ENCODE measurements at regions not wholly inside any gene's neighbourhood (a gene's known extent, or its start where the extent isn't known, plus 50 kb on each side); places are given as distances from the start of the nearest gene placed in this dataset.
"Not testable (repeated sequence)": the region's sequence is repeated elsewhere in the genome, so short reads cannot be mapped to it uniquely, and the experiment has no call there.

GRCh38 chr9:110066929-110067716 is 140.8 kb downstream of the C9orf152 start:
- no peak for DNase-seq

- no peak for DNase-seq
These were observed 139.7 kb downstream of the C9orf152 start for GRCh38 chr9:110068212-110068611.

DNA sequence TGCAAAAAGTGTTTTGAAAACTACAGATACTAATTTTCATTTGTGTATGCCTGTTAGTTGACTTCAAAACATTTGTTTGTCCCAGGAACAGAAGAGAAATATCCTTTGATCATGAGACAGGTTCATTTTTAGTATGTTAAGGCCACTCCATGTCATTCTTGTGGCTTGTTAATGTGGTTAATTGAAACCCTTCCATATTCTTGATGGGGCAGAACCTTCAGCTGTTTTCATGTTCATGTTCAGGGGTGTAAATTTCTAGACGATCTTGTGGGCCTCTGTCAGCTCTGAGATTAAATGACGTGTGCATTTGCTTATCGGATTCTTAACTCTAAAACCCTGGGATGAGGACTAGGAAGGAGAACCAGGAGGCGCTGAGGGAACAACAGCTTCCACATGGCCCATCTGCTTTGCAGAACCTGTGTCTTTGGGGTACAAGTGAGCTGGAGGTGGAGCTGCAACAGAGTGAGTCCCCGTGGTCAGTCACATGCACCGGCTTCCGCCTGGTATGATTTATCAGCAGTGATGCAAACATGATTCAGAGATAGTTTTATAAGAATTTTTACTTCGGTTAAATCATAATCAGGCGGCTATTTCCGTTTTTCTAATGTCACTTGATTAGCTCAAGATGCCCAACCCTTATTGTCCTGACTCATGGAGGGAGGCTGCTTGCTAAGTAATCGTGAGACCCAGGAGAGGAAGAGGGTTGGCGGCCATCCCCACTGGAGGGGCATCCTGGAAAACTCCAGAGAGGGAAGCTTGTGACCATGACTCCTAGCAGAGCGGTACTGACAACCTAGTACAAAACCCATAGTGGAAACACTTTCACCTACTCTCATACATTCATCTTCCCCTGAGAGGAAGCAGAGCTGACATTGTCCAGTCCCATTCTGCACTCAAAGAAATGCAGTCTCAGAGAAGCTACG is 138.4 kb downstream of the C9orf152 start:
- DNase-seq = no peak

- no peak for DNase-seq
These were observed 135.2 kb downstream of the C9orf152 start for GRCh38 chr9:110072597-110073355.

- no peak for DNase-seq
These were observed 134.5 kb downstream of the C9orf152 start for GRCh38 chr9:110073356-110073905.

DNA sequence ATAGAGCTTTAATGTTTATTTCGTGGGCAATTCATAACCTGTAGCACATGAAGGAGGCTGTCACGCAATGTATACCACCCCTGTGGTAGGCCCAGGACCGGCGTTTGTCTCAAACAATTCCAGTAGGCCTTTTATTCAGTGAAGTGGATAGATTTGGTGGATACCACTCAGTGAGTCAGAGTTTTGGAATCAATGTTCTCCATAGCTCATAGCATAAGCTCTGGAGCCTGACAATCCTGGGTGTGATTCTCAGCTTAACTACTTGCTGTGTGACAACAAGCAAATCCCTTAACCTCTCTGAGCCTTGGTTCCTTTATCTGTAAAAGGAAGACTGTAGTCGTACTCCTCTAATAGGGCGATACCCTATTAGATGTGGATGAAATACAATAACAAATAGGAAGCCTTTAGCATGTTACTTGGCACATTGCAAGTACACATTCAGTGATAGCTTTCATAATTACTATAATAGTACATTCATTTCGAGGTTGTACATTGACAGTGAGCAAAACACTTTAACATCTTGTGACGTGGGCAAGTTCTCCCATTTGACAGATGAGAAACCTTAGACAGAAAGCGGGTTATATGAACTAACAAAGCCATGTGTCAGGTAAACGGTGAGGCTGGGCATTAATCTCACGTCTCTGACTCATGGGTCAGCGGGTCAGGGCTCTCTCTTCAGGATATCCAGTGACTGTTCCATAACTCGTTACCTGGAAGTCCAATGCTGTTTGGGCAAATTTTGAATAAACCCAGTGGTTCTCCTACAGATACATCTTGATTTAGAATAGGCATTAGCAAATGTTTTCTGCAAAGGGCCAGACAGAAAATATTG is 130.8 kb downstream of the C9orf152 start:
- DNase-seq = no peak

- no peak for DNase-seq
These were observed 130.0 kb downstream of the C9orf152 start for GRCh38 chr9:110077925-110078324.

- DNase-seq = peak; percentile 74
These were observed 129.4 kb downstream of the C9orf152 start for GRCh38 chr9:110078604-110079003.

- no peak for DNase-seq
These were observed 126.6 kb downstream of the C9orf152 start for GRCh38 chr9:110081395-110081794.

DNA sequence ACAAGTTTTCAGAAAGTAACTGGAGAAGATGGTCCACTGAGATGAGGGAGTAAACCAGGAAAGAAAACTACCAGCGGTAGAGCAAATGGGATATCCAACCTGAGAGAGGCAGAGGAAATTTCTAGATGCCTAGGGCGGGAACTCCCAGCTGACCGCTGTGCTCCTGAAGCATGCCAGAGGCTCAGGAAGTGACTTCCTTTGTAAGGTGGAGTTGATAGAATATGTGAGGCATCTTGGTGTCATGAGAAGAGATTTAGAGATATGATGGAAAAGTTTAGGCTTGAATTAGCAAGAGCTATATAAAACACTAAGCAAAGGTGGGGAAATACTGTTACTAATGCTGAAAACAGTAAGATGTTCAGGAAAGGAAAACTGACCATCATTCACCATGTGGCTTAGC is 124.1 kb downstream of the C9orf152 start:
- DNase-seq = no peak

GRCh38 chr9:110086537-110086936 is 121.4 kb downstream of the C9orf152 start:
- DNase-seq = no peak

GRCh38 chr9:110087605-110088004 is 120.4 kb downstream of the C9orf152 start:
- DNase-seq = peak; percentile 74

DNA sequence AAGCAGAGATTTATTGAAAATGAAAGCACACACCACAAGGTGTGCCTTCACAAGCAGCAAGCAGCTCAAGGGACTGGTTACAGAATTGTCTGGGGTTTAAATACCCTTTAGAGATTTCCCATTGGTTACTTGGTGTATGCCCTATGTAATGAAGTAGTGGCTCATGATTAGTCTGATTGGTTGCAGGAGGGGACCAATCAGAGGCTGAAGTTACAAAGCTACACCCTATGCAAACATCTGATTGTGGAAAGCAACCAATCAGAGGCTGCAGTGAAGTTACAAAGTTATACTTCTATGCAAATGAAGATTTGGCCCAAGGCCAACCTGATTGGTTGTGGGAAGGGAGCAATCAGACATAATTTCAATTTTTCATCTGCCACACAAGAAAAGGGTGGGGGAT is 119.9 kb downstream of the C9orf152 start:
- DNase-seq = peak; percentile 7

DNA sequence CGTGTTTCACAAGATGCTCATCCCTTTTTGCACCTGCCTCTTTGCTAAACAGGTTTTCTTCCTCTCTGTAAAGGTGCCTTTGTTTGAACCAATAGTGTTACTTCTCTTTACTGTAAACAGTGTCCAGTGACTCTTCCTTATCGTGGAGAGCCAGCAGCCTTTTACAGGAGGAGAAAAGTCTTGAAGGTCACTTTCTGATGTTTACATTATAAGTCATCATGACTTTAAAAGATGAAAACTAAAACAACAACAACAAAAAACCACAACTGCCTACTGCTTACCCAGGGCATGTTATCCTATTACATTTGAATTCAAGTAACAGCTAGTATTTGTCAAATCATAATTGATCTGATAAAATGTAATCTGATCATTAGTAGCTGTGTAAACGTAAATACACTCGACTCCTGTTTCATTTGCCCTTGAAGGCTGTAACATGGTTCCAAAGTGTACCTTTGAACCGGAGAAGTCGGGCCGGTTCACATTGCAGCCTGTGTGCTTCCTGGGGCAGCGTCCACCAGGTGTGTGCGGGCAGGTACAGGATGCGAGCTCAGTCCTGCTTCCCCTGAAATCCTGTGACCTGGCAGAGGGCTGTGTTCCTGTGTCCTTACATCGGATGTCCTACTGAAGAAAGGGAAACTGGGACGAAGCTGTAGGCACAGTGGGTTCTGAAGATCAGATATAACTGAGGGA is 118.1 kb downstream of the C9orf152 start:
- DNase-seq = peak; percentile 82

DNA sequence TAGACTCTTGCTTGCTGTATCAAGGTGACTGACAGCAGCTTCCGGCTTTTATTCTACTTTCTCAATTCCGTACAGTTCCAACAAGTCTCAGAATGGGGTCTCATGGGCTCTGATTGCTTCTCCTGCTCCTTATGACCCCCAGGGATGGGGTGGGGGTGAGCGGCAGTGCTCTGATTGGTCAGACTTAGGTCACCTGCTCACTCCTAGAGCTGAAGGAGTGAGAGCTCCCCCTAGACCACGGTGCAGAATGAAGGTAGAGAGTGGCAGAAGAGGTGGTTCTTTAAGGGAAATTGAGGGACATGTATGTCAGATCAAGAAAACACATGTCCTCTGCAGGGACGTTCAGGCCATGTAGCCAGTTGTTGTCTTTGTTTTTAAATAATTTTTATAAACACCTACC is 115.2 kb downstream of the C9orf152 start:
- no peak for DNase-seq

DNA sequence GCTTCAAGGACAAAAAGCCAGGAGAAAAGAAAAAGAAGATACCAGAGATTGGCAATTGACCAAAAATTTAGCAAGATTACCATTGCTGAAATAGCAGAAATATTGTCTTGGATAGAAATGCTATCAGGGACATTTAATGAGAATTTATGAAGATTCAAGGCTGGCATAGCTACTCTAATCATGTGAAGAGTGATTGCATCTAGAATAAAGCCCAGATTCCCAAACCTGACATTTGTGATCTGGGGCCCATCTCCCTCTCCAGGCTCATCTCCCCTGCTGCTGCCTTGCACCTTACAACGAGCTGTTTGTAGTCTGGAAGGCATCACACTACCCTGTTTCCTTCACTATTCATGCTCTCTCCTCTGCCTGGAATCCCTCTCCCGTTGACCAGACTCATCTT is 114.5 kb downstream of the C9orf152 start:
- DNase-seq = no peak

- no peak for DNase-seq
These were observed 114.1 kb downstream of the C9orf152 start for GRCh38 chr9:110093871-110094270.

DNA sequence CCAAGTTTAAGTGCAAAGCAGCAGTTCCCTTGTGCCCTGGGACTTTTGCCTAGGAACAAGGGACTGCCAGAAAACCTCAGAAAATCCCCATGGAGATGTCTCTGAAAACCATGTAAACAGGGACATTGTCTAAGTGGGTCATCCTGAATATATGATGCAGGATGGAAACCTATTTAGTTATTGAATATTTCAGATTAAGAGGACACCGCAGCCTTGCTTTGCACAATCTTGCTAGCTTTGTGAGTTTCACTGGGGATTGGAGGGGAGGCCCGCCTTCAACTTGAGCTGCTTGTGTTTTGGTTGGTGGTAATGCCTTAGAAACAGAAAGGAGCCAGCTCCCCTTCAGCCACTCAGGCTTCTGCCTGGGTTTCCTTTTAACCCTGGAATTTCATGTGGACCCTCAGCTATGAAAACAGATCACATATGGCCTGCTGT is 112.8 kb downstream of the C9orf152 start:
- no peak for DNase-seq

DNA sequence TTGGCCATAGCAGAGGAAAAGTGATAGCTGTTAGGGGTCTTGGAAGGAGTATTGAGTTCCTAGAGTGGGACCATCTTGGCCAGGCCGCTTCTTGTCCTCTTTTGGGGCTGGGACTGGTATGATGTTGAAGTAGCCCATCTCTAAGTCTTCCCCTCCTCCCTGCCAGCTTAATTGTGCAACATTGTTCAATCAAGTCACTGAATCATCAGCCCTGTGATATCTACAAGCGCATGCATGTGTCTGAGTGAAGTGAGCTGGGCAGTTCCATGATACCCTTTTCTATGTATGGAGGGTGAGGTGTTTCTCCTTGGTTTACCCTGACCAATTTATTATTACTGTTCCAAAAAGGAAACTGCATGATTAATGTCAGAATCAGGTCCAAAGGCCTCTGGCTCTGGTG is 112.2 kb downstream of the C9orf152 start:
- DNase-seq = no peak

DNA sequence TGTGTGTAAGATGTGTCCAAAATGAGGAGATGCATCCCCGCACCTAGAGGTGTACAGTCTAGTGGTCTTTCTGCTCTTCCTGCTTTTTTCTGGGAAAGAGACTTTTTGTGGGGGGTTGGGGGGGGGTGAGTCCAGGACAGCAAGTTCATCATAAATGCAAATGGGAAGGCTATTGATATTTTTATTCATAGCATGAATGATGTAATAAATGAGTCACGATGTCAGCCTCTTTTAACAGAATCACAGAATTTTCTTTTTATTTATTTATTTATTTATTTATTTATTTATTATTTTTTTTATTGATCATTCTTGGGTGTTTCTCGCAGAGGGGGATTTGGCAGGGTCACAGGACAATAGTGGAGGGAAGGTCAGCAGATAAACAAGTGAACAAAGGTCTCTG is 111.3 kb downstream of the C9orf152 start:
- DNase-seq = not testable (repeated sequence)
